PC-3 (cell line): ENCODE measurements at regions not wholly inside any gene's neighbourhood (a gene's known extent, or its start where the extent isn't known, plus 50 kb on each side); places are given as distances from the start of the nearest gene placed in this dataset.

Source experiments
- ATAC-seq: fragments of 200-7000 bp; cut with Tn5 transposase; 2 replicates; pipeline ENCODE4 v1.9.1; 2020; ENCODE audit warnings: mild to moderate bottlenecking, moderate library complexity
- BruUV-seq: library from RNA; stranded (reverse); fragments of 400-500 nt; replicated peaks from 2 replicates; lab custom pipeline; 2021; lab: Mats Ljungman, UMichigan
- CTCF ChIA-PET: fragments of 300-600 bp; sonication (Branson Sonifier 250); formaldehyde crosslinking; loops from one replicate; lab custom pipeline; 2022; ENCODE audit warnings: antibody characterized with exemption; lab: Charles Lee
- POLR2A ChIA-PET: fragments of 300-600 bp; sonication (Branson Sonifier 250); formaldehyde crosslinking; loops from one replicate; lab custom pipeline; 2022; ENCODE audit warnings: antibody characterized with exemption; ENCODE audit not compliant: unreplicated experiment; lab: Charles Lee
- DNase-seq: peaks from one replicate; pipeline ENCODE4 v3.0.0-alpha.2; 2015
- H2AFZ ChIP-seq: fragments of 300-600 bp; sonication (generic); 2 replicates; pipeline ENCODE4 v1.6.0; 2016; ENCODE audit warnings: antibody characterized with exemption, low read length
- H3F3A ChIP-seq: fragments of 300-600 bp; sonication (generic); one replicate; pipeline ENCODE4 v1.6.0; 2017; ENCODE audit warnings: antibody characterized with exemption, low read length, control low read depth, mild to moderate bottlenecking; ENCODE audit not compliant: unreplicated experiment
- H3K27ac ChIP-seq: fragments of 300-600 bp; sonication (generic); 2 replicates; pipeline ENCODE4 v1.5.1; 2016; ENCODE audit warnings: mild to moderate bottlenecking, low read length
- H3K27me3 ChIP-seq: fragments of 300-600 bp; sonication (generic); 2 replicates; pipeline ENCODE4 v1.6.1; 2016; ENCODE audit warnings: low read length, mixed read lengths
- H3K36me3 ChIP-seq: fragments of 300-600 bp; sonication (generic); 2 replicates; pipeline ENCODE4 v1.6.1; 2016; ENCODE audit warnings: low read depth, mixed run types, low read length, mixed read lengths
- H3K4me1 ChIP-seq: fragments of 300-600 bp; sonication (generic); 2 replicates; pipeline ENCODE4 v1.5.1; 2016; ENCODE audit warnings: low read length; ENCODE audit not compliant: insufficient read depth
- H3K4me2 ChIP-seq: fragments of 300-600 bp; sonication (generic); 2 replicates; pipeline ENCODE4 v1.6.0; 2016; ENCODE audit warnings: low read length
- H3K4me3 ChIP-seq: fragments of 300-600 bp; sonication (generic); 2 replicates; pipeline ENCODE4 v1.5.1; 2016; ENCODE audit warnings: mild to moderate bottlenecking, low read length, mixed read lengths
- H3K79me2 ChIP-seq: fragments of 300-600 bp; sonication (generic); 2 replicates; pipeline ENCODE4 v1.6.1; 2017; ENCODE audit warnings: low read length, mixed read lengths
- H3K9ac ChIP-seq: fragments of 300-600 bp; sonication (generic); 2 replicates; pipeline ENCODE4 v1.6.0; 2016; ENCODE audit warnings: mild to moderate bottlenecking, low read length
- H3K9me2 ChIP-seq: fragments of 300-600 bp; sonication (generic); replicated peaks from 2 replicates; pipeline ENCODE4 v1.6.1; 2016; ENCODE audit warnings: mixed run types, low read length, mixed read lengths
- H3K9me3 ChIP-seq: fragments of 300-600 bp; sonication (generic); 2 replicates; pipeline ENCODE4 v1.6.1; 2016; ENCODE audit warnings: low read length, mixed read lengths
- H4K20me1 ChIP-seq: fragments of 300-600 bp; sonication (generic); 2 replicates; pipeline ENCODE4 v1.6.1; 2016; ENCODE audit warnings: low read length, mixed read lengths
- CTCF ChIP-seq: fragments of 300-600 bp; sonication (generic); conservative IDR thresholded peaks from 2 replicates; pipeline ENCODE4 v1.5.1; 2017; ENCODE audit warnings: antibody characterized with exemption, low read depth, mild to moderate bottlenecking, low read length
- EZH2 ChIP-seq: fragments of 300-600 bp; sonication (generic); IDR thresholded peaks from one replicate; pipeline ENCODE4 v1.6.1; 2017; ENCODE audit warnings: antibody characterized with exemption, mild to moderate bottlenecking, low read length; ENCODE audit not compliant: unreplicated experiment
- EZH2phosphoT487 ChIP-seq: fragments of 300-600 bp; sonication (generic); IDR thresholded peaks from 2 replicates; pipeline ENCODE4 v1.6.1; 2018; ENCODE audit warnings: mild to moderate bottlenecking, antibody characterized with exemption, low read length, borderline replicate concordance
- intact Hi-C: fragments of 100-400 bp; cut with micrococcal nuclease; formaldehyde crosslinking; loops from 2 replicates; pipeline ENCODE4 v1.9.0; 2023

GRCh38 chr4:114768501-114768900 is 169.9 kb downstream of the UGT8 start:
- Histone ChIP-seq H4K20me1 (no peaks in the 10 kb centered on the region), H3K9me2 (no peaks in the 10 kb centered on the region), H3K9me3 (no peaks in the 10 kb centered on the region), H3K36me3 (no peaks in the 10 kb centered on the region), H3K27ac (no peak overlapping the region), H3K4me2 (no peak overlapping the region), H3K27me3 (no peaks in the 10 kb centered on the region), H3F3A (no peaks in the 10 kb centered on the region), H2AFZ (no peak overlapping the region), H3K4me3 (no peak overlapping the region), H3K9ac (no peak overlapping the region), H3K4me1 (no peaks in the 10 kb centered on the region), H3K79me2 (no peaks in the 10 kb centered on the region)
- POLR2A ChIA-PET = no interaction called here
- BruUV-seq = no TSS peak
- DNase-seq (no peak), ATAC-seq (no peak)
- CTCF ChIA-PET = no interaction called here
- no peak for TF ChIP-seq EZH2
- TF ChIP-seq CTCF = no peak
- no peak for TF ChIP-seq EZH2phosphoT487
- intact Hi-C loops = no loop called here

- Histone ChIP-seq H3K36me3 (no peaks in the 10 kb centered on the region), H3K4me2 (no peak overlapping the region), H3K9me2 (no peaks in the 10 kb centered on the region), H3K27me3 (no peaks in the 10 kb centered on the region), H4K20me1 (no peaks in the 10 kb centered on the region), H2AFZ (no peak overlapping the region), H3K4me3 (no peak overlapping the region), H3K9me3 (no peaks in the 10 kb centered on the region), H3K4me1 (no peaks in the 10 kb centered on the region), H3K9ac (no peak overlapping the region), H3K27ac (no peak overlapping the region), H3K79me2 (no peaks in the 10 kb centered on the region), H3F3A (no peaks in the 10 kb centered on the region)
- CTCF ChIA-PET = interaction anchor here (0.8 kb wide), 1 partner anchor 9 kb away, joined by 3 read pairs; no protein-coding TSS in a partner anchor
- ATAC-seq = no peak
- no peak for DNase-seq
- no TSS peak for BruUV-seq
- TF ChIP-seq EZH2phosphoT487 = no peak
- no peak for TF ChIP-seq CTCF
- TF ChIP-seq EZH2 = no peak
- intact Hi-C loops = no loop called here
- POLR2A ChIA-PET = no interaction called here
Observed at GRCh38 chr4:114770624-114771023, 172.0 kb downstream of the UGT8 start.

GRCh38 chr4:114773339-114773738 is 174.7 kb downstream of the UGT8 start:
- H3K9me3 ChIP-seq = no peaks in the 10 kb centered on the region
- no peaks in the 10 kb centered on the region for H3K79me2 ChIP-seq
- H3K36me3 ChIP-seq = no peaks in the 10 kb centered on the region
- H3K4me1 ChIP-seq = no peaks in the 10 kb centered on the region
- intact Hi-C loops = no loop called here
- H4K20me1 ChIP-seq = no peaks in the 10 kb centered on the region
- H3K9ac ChIP-seq = no peak overlapping the region
- no peaks in the 10 kb centered on the region for H3K9me2 ChIP-seq
- no peak overlapping the region for H3K4me3 ChIP-seq
- BruUV-seq = no TSS peak
- ATAC-seq (no peak), DNase-seq (no peak)
- H3K27ac ChIP-seq = no peak overlapping the region
- no peaks in the 10 kb centered on the region for H3F3A ChIP-seq
- no peak overlapping the region for H2AFZ ChIP-seq
- POLR2A ChIA-PET = no interaction called here
- TF ChIP-seq EZH2phosphoT487 (no peak), CTCF (no peak), EZH2 (no peak)
- H3K4me2 ChIP-seq = no peak overlapping the region
- CTCF ChIA-PET = no interaction called here
- no peaks in the 10 kb centered on the region for H3K27me3 ChIP-seq
